PC-3 (cell line): ENCODE measurements at regions not wholly inside any gene's neighbourhood (a gene's known extent, or its start where the extent isn't known, plus 50 kb on each side); places are given as distances from the start of the nearest gene placed in this dataset.

Source experiments
- ATAC-seq: fragments of 200-7000 bp; cut with Tn5 transposase; 2 replicates; pipeline ENCODE4 v1.9.1; 2020; ENCODE audit warnings: mild to moderate bottlenecking, moderate library complexity
- BruUV-seq: library from RNA; stranded (reverse); fragments of 400-500 nt; replicated peaks from 2 replicates; lab custom pipeline; 2021; lab: Mats Ljungman, UMichigan
- CTCF ChIA-PET: fragments of 300-600 bp; sonication (Branson Sonifier 250); formaldehyde crosslinking; loops from one replicate; lab custom pipeline; 2022; ENCODE audit warnings: antibody characterized with exemption; lab: Charles Lee
- POLR2A ChIA-PET: fragments of 300-600 bp; sonication (Branson Sonifier 250); formaldehyde crosslinking; loops from one replicate; lab custom pipeline; 2022; ENCODE audit warnings: antibody characterized with exemption; ENCODE audit not compliant: unreplicated experiment; lab: Charles Lee
- DNase-seq: peaks from one replicate; pipeline ENCODE4 v3.0.0-alpha.2; 2015
- H2AFZ ChIP-seq: fragments of 300-600 bp; sonication (generic); 2 replicates; pipeline ENCODE4 v1.6.0; 2016; ENCODE audit warnings: antibody characterized with exemption, low read length
- H3F3A ChIP-seq: fragments of 300-600 bp; sonication (generic); one replicate; pipeline ENCODE4 v1.6.0; 2017; ENCODE audit warnings: antibody characterized with exemption, low read length, control low read depth, mild to moderate bottlenecking; ENCODE audit not compliant: unreplicated experiment
- H3K27ac ChIP-seq: fragments of 300-600 bp; sonication (generic); 2 replicates; pipeline ENCODE4 v1.5.1; 2016; ENCODE audit warnings: mild to moderate bottlenecking, low read length
- H3K27me3 ChIP-seq: fragments of 300-600 bp; sonication (generic); 2 replicates; pipeline ENCODE4 v1.6.1; 2016; ENCODE audit warnings: low read length, mixed read lengths
- H3K36me3 ChIP-seq: fragments of 300-600 bp; sonication (generic); 2 replicates; pipeline ENCODE4 v1.6.1; 2016; ENCODE audit warnings: low read depth, mixed run types, low read length, mixed read lengths
- H3K4me1 ChIP-seq: fragments of 300-600 bp; sonication (generic); 2 replicates; pipeline ENCODE4 v1.5.1; 2016; ENCODE audit warnings: low read length; ENCODE audit not compliant: insufficient read depth
- H3K4me2 ChIP-seq: fragments of 300-600 bp; sonication (generic); 2 replicates; pipeline ENCODE4 v1.6.0; 2016; ENCODE audit warnings: low read length
- H3K4me3 ChIP-seq: fragments of 300-600 bp; sonication (generic); 2 replicates; pipeline ENCODE4 v1.5.1; 2016; ENCODE audit warnings: mild to moderate bottlenecking, low read length, mixed read lengths
- H3K79me2 ChIP-seq: fragments of 300-600 bp; sonication (generic); 2 replicates; pipeline ENCODE4 v1.6.1; 2017; ENCODE audit warnings: low read length, mixed read lengths
- H3K9ac ChIP-seq: fragments of 300-600 bp; sonication (generic); 2 replicates; pipeline ENCODE4 v1.6.0; 2016; ENCODE audit warnings: mild to moderate bottlenecking, low read length
- H3K9me2 ChIP-seq: fragments of 300-600 bp; sonication (generic); replicated peaks from 2 replicates; pipeline ENCODE4 v1.6.1; 2016; ENCODE audit warnings: mixed run types, low read length, mixed read lengths
- H3K9me3 ChIP-seq: fragments of 300-600 bp; sonication (generic); 2 replicates; pipeline ENCODE4 v1.6.1; 2016; ENCODE audit warnings: low read length, mixed read lengths
- H4K20me1 ChIP-seq: fragments of 300-600 bp; sonication (generic); 2 replicates; pipeline ENCODE4 v1.6.1; 2016; ENCODE audit warnings: low read length, mixed read lengths
- EZH2 ChIP-seq: fragments of 300-600 bp; sonication (generic); IDR thresholded peaks from one replicate; pipeline ENCODE4 v1.6.1; 2017; ENCODE audit warnings: antibody characterized with exemption, mild to moderate bottlenecking, low read length; ENCODE audit not compliant: unreplicated experiment
- EZH2phosphoT487 ChIP-seq: fragments of 300-600 bp; sonication (generic); IDR thresholded peaks from 2 replicates; pipeline ENCODE4 v1.6.1; 2018; ENCODE audit warnings: mild to moderate bottlenecking, antibody characterized with exemption, low read length, borderline replicate concordance
- intact Hi-C: fragments of 100-400 bp; cut with micrococcal nuclease; formaldehyde crosslinking; loops from 2 replicates; pipeline ENCODE4 v1.9.0; 2023
- TF ChIP-seq, protein P1 (sequence below): fragments of 300-600 bp; sonication (generic); conservative IDR thresholded peaks from 2 replicates; pipeline ENCODE4 v1.5.1; 2017; ENCODE audit warnings: antibody characterized with exemption, low read depth, mild to moderate bottlenecking, low read length

DNA sequence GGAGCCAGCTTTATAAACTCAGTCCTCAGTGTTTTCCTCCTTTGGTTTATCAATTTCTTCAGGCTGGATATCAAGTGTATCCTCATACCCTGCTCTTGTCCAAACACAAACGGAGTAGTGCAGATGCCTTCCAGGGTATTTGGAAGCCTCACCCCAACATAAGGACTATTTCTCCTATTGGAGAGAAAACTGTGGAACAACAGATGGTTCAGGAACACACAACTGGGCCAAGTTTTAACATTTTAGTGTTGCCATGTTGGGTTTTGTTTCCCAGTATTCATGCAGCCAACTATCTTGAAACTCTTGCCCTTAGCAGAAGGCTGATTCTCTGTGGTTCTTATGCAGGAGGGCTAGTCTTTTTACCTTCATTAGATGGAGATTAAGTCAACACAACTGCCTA is 398.1 kb downstream of the GABRB3 start:
- H3K4me1 ChIP-seq, result no peaks in the 10 kb centered on the region
- peaks cover 22% of the 10 kb centered on the region for H3K9me3 ChIP-seq
- no peak overlapping the region for H3K9ac ChIP-seq
- no peaks in the 10 kb centered on the region for H3K36me3 ChIP-seq
- H3K4me2 ChIP-seq, result no peak overlapping the region
- no peak for DNase-seq
- no peak overlapping the region for H3K27ac ChIP-seq
- H3K79me2 ChIP-seq, result no peaks in the 10 kb centered on the region
- no peak for ATAC-seq
- no peak overlapping the region for H3K4me3 ChIP-seq
- no peak overlapping the region for H2AFZ ChIP-seq
- POLR2A ChIA-PET, result no interaction called here
- H3K27me3 ChIP-seq, result no peaks in the 10 kb centered on the region
- no TSS peak for BruUV-seq
- H3F3A ChIP-seq, result no peaks in the 10 kb centered on the region
- no peaks in the 10 kb centered on the region for H3K9me2 ChIP-seq
- CTCF ChIA-PET, result no interaction called here
- intact Hi-C loops, result no loop called here
- TF ChIP-seq EZH2phosphoT487, result no peak
- TF ChIP-seq, protein P1, sequence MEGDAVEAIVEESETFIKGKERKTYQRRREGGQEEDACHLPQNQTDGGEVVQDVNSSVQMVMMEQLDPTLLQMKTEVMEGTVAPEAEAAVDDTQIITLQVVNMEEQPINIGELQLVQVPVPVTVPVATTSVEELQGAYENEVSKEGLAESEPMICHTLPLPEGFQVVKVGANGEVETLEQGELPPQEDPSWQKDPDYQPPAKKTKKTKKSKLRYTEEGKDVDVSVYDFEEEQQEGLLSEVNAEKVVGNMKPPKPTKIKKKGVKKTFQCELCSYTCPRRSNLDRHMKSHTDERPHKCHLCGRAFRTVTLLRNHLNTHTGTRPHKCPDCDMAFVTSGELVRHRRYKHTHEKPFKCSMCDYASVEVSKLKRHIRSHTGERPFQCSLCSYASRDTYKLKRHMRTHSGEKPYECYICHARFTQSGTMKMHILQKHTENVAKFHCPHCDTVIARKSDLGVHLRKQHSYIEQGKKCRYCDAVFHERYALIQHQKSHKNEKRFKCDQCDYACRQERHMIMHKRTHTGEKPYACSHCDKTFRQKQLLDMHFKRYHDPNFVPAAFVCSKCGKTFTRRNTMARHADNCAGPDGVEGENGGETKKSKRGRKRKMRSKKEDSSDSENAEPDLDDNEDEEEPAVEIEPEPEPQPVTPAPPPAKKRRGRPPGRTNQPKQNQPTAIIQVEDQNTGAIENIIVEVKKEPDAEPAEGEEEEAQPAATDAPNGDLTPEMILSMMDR, result no peak
- TF ChIP-seq EZH2, result no peak
- no peaks in the 10 kb centered on the region for H4K20me1 ChIP-seq

DNA sequence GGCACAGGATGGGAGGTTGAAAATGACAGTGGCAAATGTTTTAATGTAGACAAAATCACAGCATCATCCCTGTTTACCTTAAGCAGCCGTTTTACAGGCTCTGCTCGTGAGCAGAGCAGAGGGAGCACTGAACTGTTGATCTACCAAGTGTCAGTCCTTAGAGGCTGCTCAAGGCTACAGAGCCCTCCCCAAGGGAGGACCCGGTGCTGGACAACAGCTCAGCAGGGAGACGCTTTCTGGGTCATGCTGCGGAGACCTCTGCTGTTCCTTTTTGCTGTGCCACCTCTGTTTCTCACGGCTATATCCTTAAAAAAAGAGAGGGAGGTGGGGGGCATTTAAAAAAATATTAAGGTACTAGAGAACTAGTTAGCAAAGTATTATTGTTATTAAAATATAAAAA is 400.2 kb downstream of the GABRB3 start:
- Histone ChIP-seq H3K27ac (no peak overlapping the region), H3F3A (no peaks in the 10 kb centered on the region), H3K4me3 (no peak overlapping the region), H3K36me3 (no peaks in the 10 kb centered on the region), H2AFZ (no peak overlapping the region), H3K4me2 (no peak overlapping the region), H3K27me3 (no peaks in the 10 kb centered on the region), H3K79me2 (no peaks in the 10 kb centered on the region), H3K9ac (no peak overlapping the region), H3K4me1 (no peaks in the 10 kb centered on the region), H3K9me2 (no peaks in the 10 kb centered on the region), H3K9me3 (peaks cover 22% of the 10 kb centered on the region), H4K20me1 (no peaks in the 10 kb centered on the region)
- DNase-seq (no peak), ATAC-seq (no peak)
- TF ChIP-seq EZH2 (no peak), EZH2phosphoT487 (no peak)
- TF ChIP-seq, protein P1, result no peak
- no TSS peak for BruUV-seq
- intact Hi-C loops, result no loop called here
- POLR2A ChIA-PET, result no interaction called here
- CTCF ChIA-PET, result no interaction called here

DNA sequence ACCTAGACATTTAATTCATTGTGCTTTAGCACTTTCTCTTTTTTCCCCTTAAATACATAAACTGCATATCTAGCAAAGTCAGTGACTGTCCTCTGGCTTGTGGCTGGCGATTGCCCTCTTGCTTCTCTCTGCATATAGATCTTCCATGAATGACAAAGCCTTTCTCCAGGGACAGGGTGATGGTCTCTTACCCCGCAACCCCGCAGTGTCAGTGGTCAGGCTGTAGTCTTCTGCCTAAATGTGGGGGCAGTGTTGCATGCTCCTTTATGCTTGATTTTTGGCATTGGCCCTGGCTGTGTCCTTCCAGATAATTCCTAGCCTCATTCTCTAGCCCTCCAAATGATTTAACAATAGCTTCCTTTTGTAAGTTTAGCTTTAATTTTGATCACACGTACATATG is 407.8 kb downstream of the GABRB3 start:
- POLR2A ChIA-PET, result no interaction called here
- Histone ChIP-seq H3K4me1 (no peaks in the 10 kb centered on the region), H3K27me3 (peaks cover 4% of the 10 kb centered on the region; the same call in 1 of the 2 replicates), H3K36me3 (no peaks in the 10 kb centered on the region), H3K4me2 (no peak overlapping the region), H3K9me2 (no peaks in the 10 kb centered on the region), H3K27ac (no peak overlapping the region), H3K9ac (no peak overlapping the region), H2AFZ (no peak overlapping the region), H3K79me2 (no peaks in the 10 kb centered on the region), H3K9me3 (0 out of 2 replicates have a peak, but pooled peaks cover 2% of the 10 kb centered on the region), H3K4me3 (no peak overlapping the region), H4K20me1 (no peaks in the 10 kb centered on the region), H3F3A (no peaks in the 10 kb centered on the region)
- no TSS peak for BruUV-seq
- ATAC-seq, result no peak
- CTCF ChIA-PET, result no interaction called here
- intact Hi-C loops, result no loop called here
- TF ChIP-seq EZH2phosphoT487 (no peak), EZH2 (no peak)
- TF ChIP-seq, protein P1, result no peak
- no peak for DNase-seq
